Ishikawa (cell line): ENCODE measurements at regions not wholly inside any gene's neighbourhood (a gene's known extent, or its start where the extent isn't known, plus 50 kb on each side); places are given as distances from the start of the nearest gene placed in this dataset.

Experiments
- CEBPB ChIP-seq: IDR thresholded peaks from 2 replicates; pipeline ENCODE4 v1.6.1; 2012
- EP300 ChIP-seq: IDR thresholded peaks from 2 replicates; pipeline ENCODE4 v1.6.1; 2012; ENCODE audit warnings: borderline replicate concordance
- FOXM1 ChIP-seq: IDR thresholded peaks from 2 replicates; pipeline ENCODE4 v1.6.1; 2012; ENCODE audit warnings: low read depth, borderline replicate concordance
- MAX ChIP-seq: IDR thresholded peaks from 2 replicates; pipeline ENCODE4 v1.6.1; 2012
- NFIC ChIP-seq: IDR thresholded peaks from 2 replicates; pipeline ENCODE4 v1.6.1; 2012
- RAD21 ChIP-seq: IDR thresholded peaks from 2 replicates; pipeline ENCODE4 v1.6.1; 2012; ENCODE audit warnings: low read depth
- REST ChIP-seq: IDR thresholded peaks from 2 replicates; pipeline ENCODE4 v1.6.1; 2012; ENCODE audit warnings: low read depth, mild to moderate bottlenecking
- TAF1 ChIP-seq: IDR thresholded peaks from 2 replicates; pipeline ENCODE4 v1.6.1; 2012; ENCODE audit warnings: low read depth, mild to moderate bottlenecking
- TEAD4 ChIP-seq: IDR thresholded peaks from 2 replicates; pipeline ENCODE4 v1.6.1; 2012
- YY1 ChIP-seq: IDR thresholded peaks from 2 replicates; pipeline ENCODE4 v1.6.1; 2012; ENCODE audit warnings: low read depth

- TF ChIP-seq EP300 (no peak), FOXM1 (no peak), CEBPB (no peak), REST (no peak), YY1 (no peak), TEAD4 (no peak), NFIC (no peak), TAF1 (no peak), RAD21 (no peak), MAX (no peak)
Observed at GRCh38 chr16:79938575-79938974, 338.0 kb upstream of the MAF start.
